HPDE6-E6E7 (cell line): ENCODE measurements at regions not wholly inside any gene's neighbourhood (a gene's known extent, or its start where the extent isn't known, plus 50 kb on each side); places are given as distances from the start of the nearest gene placed in this dataset.

ENCODE experiments used
- DNase-seq: peaks from one replicate; pipeline ENCODE4 v3.0.0; 2011; ENCODE audit warnings: missing footprints; ENCODE audit errors: extremely low spot score

DNA sequence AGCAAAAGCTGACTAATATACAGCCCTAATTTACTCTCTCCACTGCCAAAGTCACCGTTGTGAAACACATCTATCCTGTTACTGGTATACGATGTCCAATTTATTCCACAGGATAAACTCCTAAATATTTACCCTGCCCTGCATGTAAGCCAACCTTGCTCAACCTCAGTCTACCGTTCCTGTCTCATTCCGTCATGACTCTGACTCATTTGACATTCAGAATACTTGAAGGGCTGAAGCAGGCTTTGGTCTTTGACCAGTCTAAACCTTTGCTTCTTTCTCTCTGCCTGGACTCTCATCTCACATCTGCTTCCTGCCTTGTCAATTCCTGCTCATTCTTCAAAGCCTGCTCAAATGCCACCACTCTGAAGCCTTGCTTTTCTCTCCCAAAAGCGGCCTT, 157.5 kb downstream of the SCP2D1 start:
- DNase-seq, result no peak

DNA sequence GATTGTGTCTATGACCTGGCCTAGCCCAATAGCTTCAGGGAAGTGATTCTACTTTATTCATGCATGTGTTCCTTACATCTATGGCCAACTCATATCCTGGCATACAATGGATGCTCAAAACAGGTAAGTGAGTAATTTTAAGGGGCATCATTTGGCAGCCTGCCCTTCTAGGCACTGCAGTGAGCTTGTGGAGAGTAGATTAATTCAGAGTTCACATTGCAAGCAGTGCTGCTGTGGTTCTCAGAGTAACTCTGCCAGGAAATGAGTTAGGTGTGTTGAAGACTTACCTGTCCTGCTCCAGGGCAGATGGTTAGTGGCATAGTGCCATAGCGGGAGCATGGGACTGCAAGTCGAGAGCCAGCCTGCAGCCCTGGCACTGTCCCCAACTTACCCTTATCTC, 158.0 kb downstream of the SCP2D1 start:
- no peak for DNase-seq

DNA sequence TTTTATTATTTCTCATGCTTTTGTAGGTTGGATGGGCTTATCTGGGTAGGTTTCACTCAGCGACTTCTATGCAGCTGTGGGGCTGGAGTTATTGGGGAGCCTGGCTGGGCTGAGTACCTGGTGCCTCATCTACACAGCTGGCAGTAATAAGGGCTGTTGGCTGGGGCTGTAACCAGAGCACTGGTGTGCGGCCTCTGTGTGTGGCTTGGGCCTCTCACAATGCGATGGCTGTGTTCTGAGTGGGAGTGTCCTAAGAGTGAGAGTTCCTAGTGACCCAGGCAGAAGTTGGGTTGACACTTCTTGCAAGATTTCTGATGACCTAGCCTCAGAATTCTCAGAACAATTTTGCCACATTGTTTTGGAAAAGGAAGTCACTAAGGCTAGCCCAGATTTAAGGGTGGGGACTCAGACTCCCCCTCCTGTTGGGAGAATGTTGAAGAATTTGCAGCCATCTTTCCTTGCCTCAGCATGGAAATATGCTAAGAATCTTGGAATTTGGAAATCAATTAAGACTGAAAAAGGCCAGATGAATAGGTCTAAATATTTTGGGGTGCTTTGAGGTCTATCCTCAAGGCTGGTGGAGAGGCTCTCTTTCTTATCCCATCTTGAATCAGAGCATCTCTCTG, 158.8 kb downstream of the SCP2D1 start:
- DNase-seq, result no peak

GRCh38 chr20:18973529-18974173, 160.1 kb downstream of the SCP2D1 start:
- DNase-seq, result no peak

GRCh38 chr20:18974660-18975059, 161.1 kb downstream of the SCP2D1 start:
- DNase-seq, result no peak

- no peak for DNase-seq
Measured at GRCh38 chr20:18977441-18977840, 163.9 kb downstream of the SCP2D1 start.

DNA sequence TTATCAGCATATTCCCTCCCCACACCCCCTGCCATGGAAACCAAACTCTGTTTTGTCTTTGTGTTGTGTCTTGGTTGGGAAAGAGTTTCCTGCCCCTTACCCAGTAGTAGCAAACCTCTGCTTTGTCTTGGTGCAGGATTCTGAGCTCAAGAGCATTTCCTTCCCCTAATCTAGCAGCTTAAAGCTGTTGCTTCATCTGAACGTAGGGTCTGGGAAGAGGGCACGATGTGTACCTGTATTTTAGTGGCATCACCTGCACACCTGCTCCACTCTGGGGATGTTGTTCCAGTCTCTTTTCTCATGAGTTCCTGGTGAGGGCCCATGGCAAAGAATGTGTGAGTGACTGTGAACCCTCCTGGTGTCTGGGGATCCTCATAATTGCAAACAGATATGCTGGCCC, 164.7 kb downstream of the SCP2D1 start:
- no peak for DNase-seq

DNA sequence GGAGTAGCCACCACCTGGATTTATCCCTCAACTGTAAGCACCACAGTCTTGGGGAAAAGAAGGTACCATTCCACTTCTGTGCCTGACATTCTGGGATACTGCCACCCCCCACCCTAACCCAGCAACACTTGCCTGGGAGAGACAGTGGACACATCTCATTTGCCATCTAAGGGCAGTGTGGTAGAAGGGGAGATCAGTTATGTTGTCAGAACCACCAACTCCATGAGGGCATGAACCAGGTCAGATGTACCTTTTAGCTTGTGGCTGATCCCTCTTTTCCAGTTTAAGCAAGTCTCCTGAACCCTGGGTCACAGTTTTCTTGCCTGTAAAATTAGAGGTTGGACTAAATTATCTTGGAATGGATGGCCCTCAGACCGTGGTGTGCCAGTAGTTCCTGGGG, 165.5 kb downstream of the SCP2D1 start:
- no peak for DNase-seq

DNA sequence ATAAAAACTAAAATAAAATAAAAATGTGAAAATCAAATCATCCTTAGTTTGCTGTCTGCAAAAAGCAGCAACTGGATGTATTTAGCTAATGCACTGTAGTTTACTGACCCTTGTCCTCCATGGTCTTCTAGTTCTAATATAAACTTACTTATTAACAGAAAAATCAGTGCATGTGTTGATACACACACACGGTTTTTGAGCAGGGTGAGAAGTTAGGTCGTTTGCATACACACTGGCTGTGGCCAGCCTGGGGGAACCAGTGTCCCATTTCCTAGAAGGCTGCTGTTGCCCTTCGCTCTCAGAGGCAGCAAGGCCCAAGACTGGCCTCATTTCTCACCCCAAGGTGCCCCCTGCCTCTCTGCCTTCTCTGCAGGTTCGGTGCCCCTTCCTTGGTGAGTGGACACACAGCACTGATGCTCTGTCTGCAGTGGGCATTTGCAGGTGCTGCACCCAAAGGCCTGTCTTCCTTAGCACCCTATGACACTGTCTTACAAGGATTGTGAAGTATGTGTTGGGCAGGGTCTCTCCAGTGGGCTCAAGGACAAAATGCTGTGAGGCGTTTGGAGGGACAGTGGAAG, 168.5 kb downstream of the SCP2D1 start:
- DNase-seq, result no peak

- DNase-seq, result no peak
Measured at GRCh38 chr20:18983796-18984195, 170.2 kb downstream of the SCP2D1 start.

GRCh38 chr20:18984238-18985200, 170.9 kb downstream of the SCP2D1 start:
- DNase-seq, result no peak

- no peak for DNase-seq
Measured at GRCh38 chr20:18985551-18985950, 172.0 kb downstream of the SCP2D1 start.

GRCh38 chr20:18986146-18986830, 172.7 kb downstream of the SCP2D1 start:
- no peak for DNase-seq

DNA sequence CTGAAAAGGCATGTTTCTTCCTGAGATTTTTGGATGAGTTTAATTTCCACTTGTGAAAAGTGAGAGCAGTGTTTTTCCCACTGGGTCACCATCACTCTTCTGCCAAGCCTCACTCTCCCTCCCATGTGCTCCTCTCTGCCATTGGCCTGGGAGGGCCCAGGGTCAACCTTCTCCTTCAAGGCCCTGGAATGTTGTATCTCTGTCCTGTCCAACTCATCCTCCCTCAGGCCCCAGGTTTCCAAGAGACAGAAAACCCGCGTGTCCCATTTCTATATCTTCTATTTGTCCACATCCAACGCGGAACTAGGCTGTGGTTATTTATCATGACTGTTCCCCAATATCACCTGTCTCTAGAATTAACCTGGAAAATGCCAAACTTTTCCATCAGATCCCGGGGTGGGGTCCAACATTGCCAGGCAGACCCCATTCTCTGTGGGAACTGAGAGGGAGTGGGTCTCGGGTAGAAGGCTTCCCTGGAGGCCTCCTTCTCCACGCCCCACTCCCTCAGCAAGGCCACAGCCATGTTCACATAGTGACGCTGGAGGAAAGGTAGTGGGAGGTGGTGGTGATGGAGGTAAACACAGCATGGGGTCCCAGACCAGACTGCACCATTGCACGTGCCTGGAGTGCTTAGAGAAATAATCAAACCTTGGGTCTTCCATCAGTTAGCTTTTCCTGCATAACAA, 173.5 kb downstream of the SCP2D1 start:
- DNase-seq, result no peak

- no peak for DNase-seq
Measured at GRCh38 chr20:18987781-18988360, 174.3 kb downstream of the SCP2D1 start.

GRCh38 chr20:18988701-18989100, 175.1 kb downstream of the SCP2D1 start:
- no peak for DNase-seq

- DNase-seq, result no peak
Measured at GRCh38 chr20:18989736-18990474, 176.3 kb downstream of the SCP2D1 start.

- DNase-seq, result no peak
Measured at GRCh38 chr20:18991012-18991411, 177.4 kb downstream of the SCP2D1 start.

- no peak for DNase-seq
Measured at GRCh38 chr20:18992418-18992817, 178.8 kb downstream of the SCP2D1 start.

DNA sequence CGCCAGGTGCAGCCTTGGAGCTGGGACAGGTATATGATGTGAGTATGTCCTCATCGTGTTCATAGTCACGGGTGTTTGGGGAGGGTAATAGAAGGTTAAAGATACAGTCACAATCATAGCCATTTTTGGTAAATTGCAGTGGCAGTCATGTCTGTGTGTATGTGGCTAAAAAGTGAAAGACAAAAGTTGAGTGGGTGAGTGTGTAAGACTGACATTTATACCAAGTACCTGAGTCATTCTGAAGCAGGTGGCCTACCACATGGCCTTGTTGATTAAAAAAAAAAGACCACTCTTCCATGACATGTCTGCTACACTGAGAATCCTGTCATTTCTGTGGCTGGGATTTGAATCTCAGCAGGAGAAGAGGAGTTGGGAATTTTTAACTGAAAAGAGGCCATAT, 181.9 kb downstream of the SCP2D1 start:
- DNase-seq, result no peak
